ENCODE measurements at regions not wholly inside any gene's neighbourhood (a gene's known extent, or its start where the extent isn't known, plus 50 kb on each side); places are given as distances from the start of the nearest gene placed in this dataset.

GRCh38 chr18:47520263-47520662 is 268.8 kb upstream of the SKOR2 start:
- Mint-ChIP-seq H3K4me3 (no peak overlapping the region), H3K27ac (no peak overlapping the region), H3K9me3 (peaks cover 0 to 4% (median 0%) of the 10 kb centered on the region in 6 donors), H3K4me1 (no peaks in the 10 kb centered on the region), H3K27me3 (ENCODE audit: low read depth in 3 of 3) (peaks cover 2 to 3% (median 2%) of the 10 kb centered on the region in 3 donors), H3K36me3 (no peaks in the 10 kb centered on the region)
- no peak for DNase-seq

DNA sequence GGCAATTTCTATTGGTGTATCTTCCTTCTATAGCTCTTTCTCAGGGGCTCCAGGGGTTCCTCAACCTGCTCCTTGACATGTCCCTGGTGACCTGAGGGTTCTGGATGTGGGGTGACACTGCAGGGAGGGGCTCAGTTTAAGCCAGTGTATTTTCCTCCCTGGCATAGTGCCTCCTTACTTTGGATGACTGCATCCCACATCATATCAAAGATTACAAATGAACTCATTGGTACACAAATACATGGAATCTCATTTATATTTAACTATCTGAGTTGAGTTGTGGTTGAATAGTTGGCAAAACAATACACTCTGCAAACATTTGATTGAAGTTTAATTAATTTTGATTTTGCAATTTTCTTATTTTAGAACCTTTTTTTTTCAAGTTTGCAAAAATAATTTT is 268.2 kb upstream of the SKOR2 start:
- DNase-seq = no peak
- H3K9me3 Mint-ChIP-seq = peaks cover 0 to 4% (median 0%) of the 10 kb centered on the region in 6 donors
- H3K4me1 Mint-ChIP-seq = no peaks in the 10 kb centered on the region
- H3K27me3 Mint-ChIP-seq (ENCODE audit: low read depth in 3 of 3) = peaks cover 0 to 2% (median 2%) of the 10 kb centered on the region in 3 donors
- no peak overlapping the region for H3K27ac Mint-ChIP-seq
- no peak overlapping the region for H3K4me3 Mint-ChIP-seq
- no peaks in the 10 kb centered on the region for H3K36me3 Mint-ChIP-seq

DNA sequence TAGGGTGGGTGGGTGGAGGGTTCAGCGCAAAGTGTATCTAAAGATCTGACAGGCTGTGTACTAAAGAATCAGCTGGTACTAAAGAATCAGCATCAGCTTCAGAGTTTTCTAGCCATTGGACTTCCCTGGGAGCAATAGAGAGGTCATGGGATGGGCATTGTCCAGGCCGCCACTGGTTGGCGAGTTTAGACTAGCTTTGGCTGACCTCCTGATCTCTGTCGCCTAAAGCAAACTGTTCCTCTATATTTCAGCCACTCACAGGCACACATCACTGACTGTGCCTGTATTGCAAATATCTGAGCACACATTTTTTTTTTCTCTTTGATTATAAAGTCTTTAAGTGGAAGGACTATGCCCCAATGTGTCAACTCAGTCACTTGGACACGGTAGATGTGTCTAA is 267.8 kb upstream of the SKOR2 start:
- H3K4me3 Mint-ChIP-seq = no peak overlapping the region
- H3K27ac Mint-ChIP-seq = no peak overlapping the region
- peaks cover 0 to 2% (median 2%) of the 10 kb centered on the region in 3 donors for H3K27me3 Mint-ChIP-seq (ENCODE audit: low read depth in 3 of 3)
- DNase-seq = no peak
- H3K4me1 Mint-ChIP-seq = no peaks in the 10 kb centered on the region
- no peaks in the 10 kb centered on the region for H3K36me3 Mint-ChIP-seq
- H3K9me3 Mint-ChIP-seq = peaks cover 0 to 3% (median 0%) of the 10 kb centered on the region in 6 donors

- H3K9me3 Mint-ChIP-seq = peaks cover 0 to 5% (median 1%) of the 10 kb centered on the region in 6 donors
- H3K27ac Mint-ChIP-seq = no peak overlapping the region
- H3K27me3 Mint-ChIP-seq (ENCODE audit: low read depth in 3 of 3) = peaks cover 0 to 2% (median 0%) of the 10 kb centered on the region in 3 donors
- no peaks in the 10 kb centered on the region for H3K4me1 Mint-ChIP-seq
- DNase-seq = no peak
- H3K36me3 Mint-ChIP-seq = no peaks in the 10 kb centered on the region
- no peak overlapping the region for H3K4me3 Mint-ChIP-seq
Measured at GRCh38 chr18:47513614-47514013, 262.2 kb upstream of the SKOR2 start.

DNA sequence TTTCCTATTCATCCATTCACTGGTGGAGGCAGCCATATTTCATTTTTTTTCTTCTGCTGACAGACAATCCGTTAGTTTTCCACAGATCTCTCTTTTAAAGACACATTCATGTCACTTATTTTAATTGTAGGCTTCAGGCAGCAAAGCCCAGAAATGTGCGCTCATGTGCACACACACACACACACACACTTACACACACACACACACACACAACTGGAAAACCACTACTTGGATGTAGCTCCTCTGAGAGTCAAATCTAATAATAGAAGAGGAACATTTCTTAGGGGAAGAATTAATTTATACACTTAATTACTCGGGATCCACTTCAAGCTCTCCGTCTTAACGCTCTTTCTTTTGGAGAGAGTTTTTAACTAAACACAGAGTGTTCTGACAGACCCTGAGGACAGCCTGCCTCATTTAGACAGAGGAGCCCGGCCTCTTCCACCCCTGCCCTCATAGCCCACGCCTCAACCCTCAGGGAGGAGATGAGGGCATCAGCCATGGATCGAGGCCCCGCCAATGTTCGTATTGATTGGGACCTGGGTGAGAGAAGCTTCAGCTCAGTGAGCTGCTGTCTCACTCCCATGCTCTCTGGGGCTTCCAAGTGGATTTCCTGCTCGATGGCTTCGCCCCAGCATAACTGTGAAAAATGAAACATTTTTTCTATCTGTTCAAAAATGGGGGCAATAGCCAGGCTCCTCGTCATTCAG is 261.4 kb upstream of the SKOR2 start:
- no peak for DNase-seq
- Mint-ChIP-seq H3K36me3 (no peaks in the 10 kb centered on the region), H3K27me3 (ENCODE audit: low read depth in 3 of 3) (peaks cover 0 to 2% (median 0%) of the 10 kb centered on the region in 3 donors), H3K4me3 (no peak overlapping the region), H3K9me3 (peaks cover 0 to 5% (median 1%) of the 10 kb centered on the region in 6 donors), H3K27ac (no peak overlapping the region), H3K4me1 (no peaks in the 10 kb centered on the region)

- no peak overlapping the region for H3K4me3 Mint-ChIP-seq
- H3K9me3 Mint-ChIP-seq = peaks cover 0 to 5% (median 1%) of the 10 kb centered on the region in 6 donors
- H3K27ac Mint-ChIP-seq = no peak overlapping the region
- no peak for DNase-seq
- no peaks in the 10 kb centered on the region for H3K4me1 Mint-ChIP-seq
- no peaks in the 10 kb centered on the region for H3K36me3 Mint-ChIP-seq
- H3K27me3 Mint-ChIP-seq (ENCODE audit: low read depth in 3 of 3) = peaks cover 0 to 2% (median 0%) of the 10 kb centered on the region in 3 donors
Measured at GRCh38 chr18:47512056-47512455, 260.6 kb upstream of the SKOR2 start.

- H3K9me3 Mint-ChIP-seq = peaks cover 0 to 5% (median 1%) of the 10 kb centered on the region in 6 donors
- H3K36me3 Mint-ChIP-seq = no peaks in the 10 kb centered on the region
- no peak for DNase-seq
- H3K27me3 Mint-ChIP-seq (ENCODE audit: low read depth in 3 of 3) = peaks cover 0 to 4% (median 2%) of the 10 kb centered on the region in 3 donors
- no peaks in the 10 kb centered on the region for H3K4me1 Mint-ChIP-seq
- no peak overlapping the region for H3K27ac Mint-ChIP-seq
- H3K4me3 Mint-ChIP-seq = no peak overlapping the region
Measured at GRCh38 chr18:47510831-47511230, 259.4 kb upstream of the SKOR2 start.

- Mint-ChIP-seq H3K27ac (no peak overlapping the region), H3K9me3 (peaks cover 0 to 3% (median 0%) of the 10 kb centered on the region in 6 donors), H3K27me3 (ENCODE audit: low read depth in 3 of 3) (peaks cover 0 to 4% (median 2%) of the 10 kb centered on the region in 3 donors), H3K36me3 (no peaks in the 10 kb centered on the region), H3K4me3 (no peak overlapping the region), H3K4me1 (no peaks in the 10 kb centered on the region)
- no peak for DNase-seq
Measured at GRCh38 chr18:47507651-47508050, 256.2 kb upstream of the SKOR2 start.

- Mint-ChIP-seq H3K4me1 (no peaks in the 10 kb centered on the region), H3K27ac (no peak overlapping the region), H3K9me3 (peaks cover 0 to 2% (median 0%) of the 10 kb centered on the region in 6 donors), H3K27me3 (ENCODE audit: low read depth in 3 of 3) (peaks cover 0 to 4% (median 2%) of the 10 kb centered on the region in 3 donors), H3K4me3 (no peak overlapping the region), H3K36me3 (no peaks in the 10 kb centered on the region)
- DNase-seq = no peak
Measured at GRCh38 chr18:47506897-47507296, 255.4 kb upstream of the SKOR2 start.

GRCh38 chr18:47501946-47502345 is 250.5 kb upstream of the SKOR2 start:
- H3K9me3 Mint-ChIP-seq = peaks cover 0 to 2% (median 0%) of the 10 kb centered on the region in 6 donors
- H3K4me1 Mint-ChIP-seq = no peaks in the 10 kb centered on the region
- peaks cover 0 to 5% (median 5%) of the 10 kb centered on the region in 3 donors for H3K27me3 Mint-ChIP-seq (ENCODE audit: low read depth in 3 of 3)
- DNase-seq = no peak
- no peak overlapping the region for H3K4me3 Mint-ChIP-seq
- no peak overlapping the region for H3K27ac Mint-ChIP-seq
- H3K36me3 Mint-ChIP-seq = no peaks in the 10 kb centered on the region

DNA sequence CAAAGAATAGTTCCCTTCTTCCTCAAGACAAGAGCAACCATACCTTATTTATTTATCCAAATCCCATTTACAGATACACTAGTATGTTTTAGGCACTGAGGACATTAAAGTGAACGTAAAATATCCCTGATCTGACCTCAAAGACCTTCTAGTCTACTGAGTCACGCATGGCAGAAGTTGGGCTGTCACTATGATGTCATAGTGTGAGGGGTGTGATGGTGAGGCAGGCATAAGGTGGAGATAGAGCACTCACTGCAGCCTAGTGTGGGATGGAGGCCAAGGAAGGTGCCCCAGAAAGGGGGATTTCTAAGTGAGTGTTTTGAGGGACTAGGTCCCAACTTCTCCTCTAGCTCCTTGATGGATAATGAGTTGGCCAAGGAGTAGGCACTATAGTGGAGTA is 249.5 kb upstream of the SKOR2 start:
- no peak overlapping the region for H3K27ac Mint-ChIP-seq

GRCh38 chr18:47492691-47493090 is 241.2 kb upstream of the SKOR2 start:
- no peak overlapping the region for H3K27ac Mint-ChIP-seq
- no peaks in the 10 kb centered on the region for H3K36me3 Mint-ChIP-seq
- peaks cover 0 to 2% (median 2%) of the 10 kb centered on the region in 3 donors for H3K27me3 Mint-ChIP-seq (ENCODE audit: low read depth in 3 of 3)
- no peak for DNase-seq
- peaks cover 0 to 4% (median 0%) of the 10 kb centered on the region in 6 donors for H3K9me3 Mint-ChIP-seq
- no peak overlapping the region for H3K4me3 Mint-ChIP-seq
- no peaks in the 10 kb centered on the region for H3K4me1 Mint-ChIP-seq

More for the DNA sequence above, 249.5 kb upstream of the SKOR2 start:
- H3K9me3 Mint-ChIP-seq = peaks cover 0 to 2% (median 0%) of the 10 kb centered on the region in 6 donors
- DNase-seq = no peak
- peaks cover 0 to 5% (median 2%) of the 10 kb centered on the region in 3 donors for H3K27me3 Mint-ChIP-seq (ENCODE audit: low read depth in 3 of 3)
- H3K4me3 Mint-ChIP-seq = no peak overlapping the region
- no peaks in the 10 kb centered on the region for H3K36me3 Mint-ChIP-seq
- H3K4me1 Mint-ChIP-seq = no peaks in the 10 kb centered on the region

DNA sequence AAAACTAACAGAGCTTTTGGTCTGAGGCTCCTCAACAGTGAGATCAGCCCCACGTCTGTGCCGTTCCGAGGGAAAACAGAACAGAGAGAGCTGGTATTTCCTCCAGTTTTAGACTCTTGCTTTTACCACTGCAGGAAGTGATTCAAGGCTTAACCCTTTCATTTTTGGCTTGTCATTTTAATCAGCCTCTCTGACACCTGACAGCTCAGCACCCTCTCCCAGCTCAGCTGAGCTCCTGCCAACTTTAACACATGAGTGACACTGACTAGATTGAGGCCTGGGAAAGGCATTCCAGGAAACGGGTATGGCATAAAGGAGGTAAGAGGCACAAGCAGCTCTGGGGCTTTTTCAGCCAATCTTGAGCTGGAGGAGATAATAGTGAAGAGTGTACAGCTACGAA is 239.4 kb upstream of the SKOR2 start:
- H3K9me3 Mint-ChIP-seq = peaks cover 0 to 4% (median 0%) of the 10 kb centered on the region in 6 donors
- H3K4me1 Mint-ChIP-seq = no peaks in the 10 kb centered on the region
- DNase-seq = no peak
- H3K4me3 Mint-ChIP-seq = no peak overlapping the region
- no peak overlapping the region for H3K27ac Mint-ChIP-seq
- H3K36me3 Mint-ChIP-seq = no peaks in the 10 kb centered on the region
- H3K27me3 Mint-ChIP-seq (ENCODE audit: low read depth in 3 of 3) = peaks cover 0 to 2% (median 2%) of the 10 kb centered on the region in 3 donors

DNA sequence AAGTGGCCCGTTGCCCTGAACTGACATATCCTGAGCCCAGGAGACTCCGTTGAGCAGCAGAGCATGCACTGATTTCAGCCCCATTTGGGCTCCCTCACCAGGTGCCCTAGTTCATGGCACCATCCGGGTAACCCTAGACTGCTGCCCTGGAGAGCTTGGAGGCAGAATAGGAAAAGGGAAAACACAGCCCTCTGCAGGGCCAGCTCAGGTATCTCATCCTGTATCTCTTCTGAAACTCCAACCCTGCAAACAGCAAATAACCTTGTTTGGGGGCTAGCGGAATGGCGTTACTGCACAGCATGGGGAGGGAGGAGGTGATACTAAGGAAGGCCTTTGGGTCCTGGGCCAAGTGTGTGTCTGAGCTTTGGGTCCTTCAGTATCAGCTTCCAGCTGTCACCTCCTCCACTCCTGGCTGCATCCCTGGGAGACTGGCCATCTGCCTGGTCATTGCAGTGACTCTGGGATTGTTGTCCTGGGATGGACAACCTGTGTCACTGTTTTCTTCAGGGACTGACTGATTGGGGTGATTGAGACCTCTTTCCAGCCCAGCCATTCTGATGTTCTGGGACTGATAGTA is 233.8 kb upstream of the SKOR2 start:
- Mint-ChIP-seq H3K27ac (no peak overlapping the region), H3K4me1 (no peaks in the 10 kb centered on the region), H3K36me3 (no peaks in the 10 kb centered on the region), H3K4me3 (no peak overlapping the region), H3K9me3 (peaks cover 0 to 3% (median 0%) of the 10 kb centered on the region in 6 donors), H3K27me3 (ENCODE audit: low read depth in 3 of 3) (peaks cover 3% of the 10 kb centered on the region in 3 donors)
- DNase-seq = no peak
